ENCODE measurements at regions not wholly inside any gene's neighbourhood (a gene's known extent, or its start where the extent isn't known, plus 50 kb on each side); places are given as distances from the start of the nearest gene placed in this dataset.

DNA sequence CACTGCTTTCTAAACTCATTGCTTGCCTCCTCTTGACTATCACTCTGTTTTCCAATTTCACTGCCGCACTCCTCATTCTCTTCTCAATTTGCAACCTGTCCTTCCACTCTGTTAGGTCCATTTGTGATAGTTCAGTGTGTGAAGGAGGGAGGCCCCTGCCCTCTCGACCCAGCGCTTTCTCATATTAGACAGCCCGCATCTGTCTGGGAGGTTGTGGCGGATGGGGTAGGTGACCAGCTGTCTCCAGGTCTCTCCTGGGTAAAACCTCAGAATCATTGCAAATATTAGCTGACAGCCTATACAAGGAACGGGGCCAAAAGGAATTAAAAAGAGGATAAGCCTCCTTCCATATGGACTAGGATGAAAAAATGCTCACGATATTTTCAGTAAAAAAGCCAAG is 358.3 kb downstream of the SHQ1 start:
- no peak overlapping the region for H3K4me3 ChIP-seq (ENCODE audit: low read length in 2 of 2)
- no peaks in the 10 kb centered on the region for H3K36me3 ChIP-seq (ENCODE audit: insufficient read depth, low read length)
- no peak overlapping the region for H3K27ac Mint-ChIP-seq
- H3K9me3 Mint-ChIP-seq = peaks cover 0 to 8% (median 4%) of the 10 kb centered on the region in 8 donors
- ChIA-PET CTCF (ENCODE audit: partially characterized antibody) (no interaction called here), POLR2A (ENCODE audit: partially characterized antibody) (no interaction called here)
- no peaks in the 10 kb centered on the region for H3K4me1 ChIP-seq (ENCODE audit: insufficient read depth, low read length)
- no peaks in the 10 kb centered on the region for H3K27me3 Mint-ChIP-seq
- intact Hi-C loops (cut with micrococcal nuclease) = no loop called here
- H3K36me3 Mint-ChIP-seq = peaks cover 0 to 3% of the 10 kb centered on the region in 2 donors
- H3K4me3 Mint-ChIP-seq = no peak overlapping the region
- H3K27ac ChIP-seq (ENCODE audit: low read depth, low read length) = no peak overlapping the region
- peaks cover 0 to 2% (median 0%) of the 10 kb centered on the region in 4 donors for H3K4me1 Mint-ChIP-seq
- DNase-seq = no peak
- no peaks in the 10 kb centered on the region for H3K9me3 ChIP-seq (ENCODE audit: control insufficient read depth in 1 of 2, low read length in 2 of 2)
- no peaks in the 10 kb centered on the region for H3K27me3 ChIP-seq (ENCODE audit: insufficient read depth, low read length)

DNA sequence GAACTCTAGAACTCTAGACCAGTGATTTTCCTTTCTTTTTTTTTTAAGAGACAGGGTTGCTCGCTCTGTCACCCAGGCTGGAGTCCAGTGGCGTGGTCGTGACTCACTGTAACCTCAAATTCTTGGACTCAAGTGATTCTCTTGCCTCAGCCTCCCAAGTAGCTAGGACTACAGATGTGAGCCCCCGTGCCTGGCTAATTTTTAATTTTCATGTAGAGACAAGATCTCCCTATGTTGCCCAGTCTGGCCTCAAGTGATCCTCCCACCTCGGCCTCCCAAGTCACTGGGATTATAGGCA is 359.6 kb downstream of the SHQ1 start:
- H3K4me1 Mint-ChIP-seq = peaks cover 0 to 2% (median 0%) of the 10 kb centered on the region in 4 donors

DNA sequence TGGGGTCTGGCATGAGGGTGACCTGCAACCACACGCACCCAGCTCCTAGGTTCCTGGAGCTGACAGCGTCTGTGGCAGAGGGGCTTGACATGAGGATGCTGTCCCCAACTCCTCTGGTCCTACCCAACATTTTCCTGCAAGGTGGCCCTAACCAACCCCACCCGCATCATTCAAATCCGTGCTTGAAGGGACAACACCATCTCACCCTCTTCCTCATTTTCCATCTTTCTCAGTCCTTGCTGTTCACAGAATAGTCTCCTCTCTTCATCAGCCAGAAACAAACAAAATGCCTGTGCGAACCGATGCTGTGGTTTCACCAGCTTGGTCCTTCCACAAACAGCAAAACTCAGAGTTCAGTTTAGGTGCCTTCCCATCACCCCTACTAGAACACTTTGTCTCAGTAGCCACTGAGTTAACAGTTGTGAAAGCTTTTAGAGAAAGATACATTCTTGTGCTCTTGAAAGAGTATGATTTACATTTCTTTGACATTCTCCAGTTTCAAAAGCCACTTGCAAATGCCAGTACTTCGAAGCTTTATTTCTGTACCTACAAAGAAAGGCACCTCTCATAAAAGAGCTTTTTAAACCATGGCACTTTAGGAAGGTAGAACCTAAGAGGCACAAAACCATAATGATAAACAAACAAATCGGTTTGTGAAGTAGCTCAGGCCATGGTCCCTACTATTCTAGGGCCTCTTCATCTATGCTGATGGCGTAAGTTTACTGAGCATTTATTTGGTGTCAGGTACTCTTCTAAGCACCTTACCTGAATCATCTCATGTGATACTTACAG is 360.1 kb downstream of the SHQ1 start:
- Mint-ChIP-seq H3K9me3 (peaks cover 0 to 2% (median 0%) of the 10 kb centered on the region in 8 donors), H3K4me1 (peaks cover 0 to 3% (median 2%) of the 10 kb centered on the region in 4 donors), H3K36me3 (no peaks in the 10 kb centered on the region), H3K27me3 (no peaks in the 10 kb centered on the region), H3K4me3 (no peak overlapping the region), H3K27ac (no peak overlapping the region)
- Histone ChIP-seq H3K4me3 (ENCODE audit: low read length in 2 of 2) (no peak overlapping the region), H3K9me3 (ENCODE audit: control insufficient read depth in 1 of 2, low read length in 2 of 2) (no peaks in the 10 kb centered on the region), H3K27ac (ENCODE audit: low read depth, low read length) (no peak overlapping the region), H3K4me1 (ENCODE audit: insufficient read depth, low read length) (no peaks in the 10 kb centered on the region), H3K36me3 (ENCODE audit: insufficient read depth, low read length) (no peaks in the 10 kb centered on the region), H3K27me3 (ENCODE audit: insufficient read depth, low read length) (no peaks in the 10 kb centered on the region)
- intact Hi-C loops (cut with micrococcal nuclease) = no loop called here
- CTCF ChIA-PET (ENCODE audit: partially characterized antibody) = no interaction called here
- POLR2A ChIA-PET (ENCODE audit: partially characterized antibody) = no interaction called here
- no peak for DNase-seq

More for the DNA sequence above, 359.6 kb downstream of the SHQ1 start:
- ChIA-PET POLR2A (ENCODE audit: partially characterized antibody) (no interaction called here), CTCF (ENCODE audit: partially characterized antibody) (no interaction called here)
- H3K9me3 Mint-ChIP-seq = peaks cover 0 to 3% (median 0%) of the 10 kb centered on the region in 8 donors
- intact Hi-C loops (cut with micrococcal nuclease) = no loop called here
- no peak overlapping the region for H3K27ac Mint-ChIP-seq
- no peak overlapping the region for H3K27ac ChIP-seq (ENCODE audit: low read depth, low read length)
- H3K27me3 ChIP-seq (ENCODE audit: insufficient read depth, low read length) = no peaks in the 10 kb centered on the region
- no peak overlapping the region for H3K4me3 ChIP-seq (ENCODE audit: low read length in 2 of 2)
- no peaks in the 10 kb centered on the region for H3K27me3 Mint-ChIP-seq
- H3K9me3 ChIP-seq (ENCODE audit: control insufficient read depth in 1 of 2, low read length in 2 of 2) = no peaks in the 10 kb centered on the region
- no peak overlapping the region for H3K4me3 Mint-ChIP-seq
- H3K36me3 ChIP-seq (ENCODE audit: insufficient read depth, low read length) = no peaks in the 10 kb centered on the region
- H3K4me1 ChIP-seq (ENCODE audit: insufficient read depth, low read length) = no peaks in the 10 kb centered on the region
- peaks cover 0 to 3% of the 10 kb centered on the region in 2 donors for H3K36me3 Mint-ChIP-seq
- no peak for DNase-seq

DNA sequence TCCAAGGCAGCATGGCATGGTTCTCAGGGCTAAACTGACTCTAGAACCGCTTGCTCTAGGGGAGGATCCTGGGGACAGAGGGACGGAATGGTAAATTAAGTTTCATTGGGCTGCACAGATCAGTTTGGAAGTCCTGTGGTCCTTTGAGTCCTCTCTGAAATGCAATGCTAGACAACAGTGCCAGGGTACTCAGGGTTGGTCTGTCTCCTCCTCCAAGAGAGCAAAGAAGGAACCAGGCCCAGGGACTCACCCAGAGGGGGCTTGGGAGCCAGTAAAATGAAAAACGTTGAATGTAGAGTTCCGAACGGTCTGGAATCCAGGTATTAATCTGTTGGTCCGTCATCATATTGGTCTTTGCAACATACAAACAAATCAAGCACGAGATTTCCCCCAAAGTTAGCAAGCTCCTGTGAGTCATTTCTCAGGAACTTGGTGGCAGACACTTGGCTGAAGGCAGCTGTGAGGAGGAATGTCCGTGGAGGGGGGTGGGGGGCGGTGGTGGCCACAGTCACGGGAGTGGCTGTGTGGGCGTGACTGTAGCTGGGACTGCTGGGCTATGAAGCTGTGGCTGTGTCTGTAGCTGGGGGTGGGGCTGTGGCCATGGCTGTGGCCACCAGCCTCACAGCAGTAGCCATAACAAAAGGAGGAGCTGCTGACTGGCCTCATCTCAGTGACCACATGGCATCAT is 361.0 kb downstream of the SHQ1 start:
- ChIA-PET POLR2A (ENCODE audit: partially characterized antibody) (no interaction called here), CTCF (ENCODE audit: partially characterized antibody) (no interaction called here)
- Histone ChIP-seq H3K9me3 (ENCODE audit: control insufficient read depth in 1 of 2, low read length in 2 of 2) (no peaks in the 10 kb centered on the region), H3K27ac (ENCODE audit: low read depth, low read length) (no peak overlapping the region), H3K36me3 (ENCODE audit: insufficient read depth, low read length) (no peaks in the 10 kb centered on the region), H3K4me1 (ENCODE audit: insufficient read depth, low read length) (peaks cover 7% of the 10 kb centered on the region), H3K4me3 (ENCODE audit: low read length in 2 of 2) (no peak overlapping the region), H3K27me3 (ENCODE audit: insufficient read depth, low read length) (no peaks in the 10 kb centered on the region)
- peaks cover 4 to 11% (median 10%) of the 10 kb centered on the region in 4 donors for H3K4me1 Mint-ChIP-seq
- H3K27me3 Mint-ChIP-seq = no peaks in the 10 kb centered on the region
- H3K9me3 Mint-ChIP-seq = peaks cover 0 to 2% (median 0%) of the 10 kb centered on the region in 8 donors
- intact Hi-C loops (cut with micrococcal nuclease) = no loop called here
- DNase-seq = no peak
- H3K27ac Mint-ChIP-seq = no peak overlapping the region
- H3K4me3 Mint-ChIP-seq = no peak overlapping the region
- no peaks in the 10 kb centered on the region for H3K36me3 Mint-ChIP-seq

DNA sequence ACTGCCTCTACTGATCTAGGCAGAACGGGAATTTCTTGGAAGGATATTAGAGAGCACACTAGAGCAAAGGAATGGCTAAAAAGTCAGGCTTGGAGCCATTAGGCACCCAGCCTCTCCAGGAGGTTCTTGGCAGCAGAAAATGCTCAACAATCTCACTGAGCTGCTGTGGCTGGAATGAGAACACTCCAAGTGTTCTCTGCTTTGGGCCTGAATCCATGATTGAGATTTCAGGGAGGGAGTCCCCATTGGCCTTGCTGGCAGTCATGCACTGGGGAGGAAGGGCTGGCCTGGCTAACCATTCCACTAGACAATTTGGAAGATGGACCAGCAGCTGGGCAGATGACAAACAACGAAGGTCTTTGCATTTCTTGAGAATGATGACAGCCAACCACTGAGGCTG is 362.6 kb downstream of the SHQ1 start:
- POLR2A ChIA-PET (ENCODE audit: partially characterized antibody) = no interaction called here
- CTCF ChIA-PET (ENCODE audit: partially characterized antibody) = no interaction called here
- Histone ChIP-seq H3K4me3 (ENCODE audit: low read length in 2 of 2) (no peak overlapping the region), H3K36me3 (ENCODE audit: insufficient read depth, low read length) (no peaks in the 10 kb centered on the region), H3K4me1 (ENCODE audit: insufficient read depth, low read length) (peaks cover 7% of the 10 kb centered on the region), H3K9me3 (ENCODE audit: control insufficient read depth in 1 of 2, low read length in 2 of 2) (no peaks in the 10 kb centered on the region), H3K27ac (ENCODE audit: low read depth, low read length) (no peak overlapping the region), H3K27me3 (ENCODE audit: insufficient read depth, low read length) (no peaks in the 10 kb centered on the region)
- H3K4me3 Mint-ChIP-seq = peak overlapping the region in 1 of 8 donors; percentile 47
- H3K27me3 Mint-ChIP-seq = no peaks in the 10 kb centered on the region
- intact Hi-C loops (cut with micrococcal nuclease) = no loop called here
- H3K9me3 Mint-ChIP-seq = peaks cover 0 to 2% (median 0%) of the 10 kb centered on the region in 8 donors
- peaks cover 4 to 11% (median 10%) of the 10 kb centered on the region in 4 donors for H3K4me1 Mint-ChIP-seq
- H3K27ac Mint-ChIP-seq = no peak overlapping the region
- no peak for DNase-seq
- H3K36me3 Mint-ChIP-seq = no peaks in the 10 kb centered on the region

DNA sequence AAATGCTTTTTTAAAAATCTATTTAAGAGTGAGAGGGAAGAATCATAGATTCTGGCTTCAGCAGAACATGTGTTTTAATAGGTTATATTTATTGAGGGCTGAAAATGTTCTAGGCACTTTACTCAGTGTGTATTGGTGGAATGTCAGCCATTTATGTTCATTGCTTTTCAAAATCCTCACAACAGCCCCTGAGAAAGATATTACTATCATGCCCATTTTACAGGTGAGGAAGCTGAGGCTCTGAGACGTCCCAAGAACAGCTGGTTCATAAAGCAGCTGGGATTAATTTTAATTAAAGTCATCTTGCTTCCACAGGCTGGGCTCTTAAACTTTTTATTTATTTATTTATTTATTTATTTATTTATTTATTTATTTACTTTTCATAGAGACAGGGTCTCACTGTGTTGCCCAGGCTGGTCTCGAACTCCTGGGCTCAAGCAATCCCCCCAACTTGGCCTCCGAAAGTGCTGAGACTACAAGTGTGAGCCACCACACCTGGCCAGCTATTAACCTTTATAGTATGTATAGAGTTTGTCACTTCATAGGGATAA is 364.6 kb downstream of the SHQ1 start:
- POLR2A ChIA-PET (ENCODE audit: partially characterized antibody) = interaction anchor here (1.6 kb wide), 1 partner anchor 36 kb away, joined by 4 read pairs; no protein-coding TSS in a partner anchor
- CTCF ChIA-PET (ENCODE audit: partially characterized antibody) = interaction anchor here (1.3 kb wide), 1 partner anchor 12 kb away, joined by 3 read pairs; no protein-coding TSS in a partner anchor
- H3K27ac ChIP-seq (ENCODE audit: low read depth, low read length) = no peak overlapping the region
- H3K4me1 ChIP-seq (ENCODE audit: insufficient read depth, low read length) = peaks cover 7% of the 10 kb centered on the region
- peaks cover 0 to 2% (median 0%) of the 10 kb centered on the region in 8 donors for H3K9me3 Mint-ChIP-seq
- intact Hi-C loops (cut with micrococcal nuclease) = no loop called here
- no peak overlapping the region for H3K4me3 ChIP-seq (ENCODE audit: low read length in 2 of 2)
- H3K27me3 ChIP-seq (ENCODE audit: insufficient read depth, low read length) = no peaks in the 10 kb centered on the region
- no peaks in the 10 kb centered on the region for H3K27me3 Mint-ChIP-seq
- H3K9me3 ChIP-seq (ENCODE audit: control insufficient read depth in 1 of 2, low read length in 2 of 2) = no peaks in the 10 kb centered on the region
- no peaks in the 10 kb centered on the region for H3K36me3 Mint-ChIP-seq
- DNase-seq = no peak
- peak overlapping the region in 1 of 7 donors; percentile 82 for H3K27ac Mint-ChIP-seq
- H3K4me3 Mint-ChIP-seq = peak overlapping the region in 3 of 8 donors; percentile 82 to 94 (median 86)
- peaks cover 4 to 11% (median 10%) of the 10 kb centered on the region in 4 donors for H3K4me1 Mint-ChIP-seq
- no peaks in the 10 kb centered on the region for H3K36me3 ChIP-seq (ENCODE audit: insufficient read depth, low read length)

Measured in CD4-positive, alpha-beta memory T cell (primary cell).